ENCODE measurements at regions not wholly inside any gene's neighbourhood (a gene's known extent, or its start where the extent isn't known, plus 50 kb on each side); places are given as distances from the start of the nearest gene placed in this dataset.

- no peaks in the 10 kb centered on the region for H3K27me3 ChIP-seq
- H3K9me3 ChIP-seq, result peaks cover 0 to 17% (median 0%) of the 10 kb centered on the region in 3 donors
- WGBS, 2 donors (ENCODE audit: low coverage in 1 of 2), result 100% methylated on average over 1 of the region's 2 CpGs; no CpG with 5 or more reads in 1 of the 2 donors
- H3K4me3 ChIP-seq, result no peak overlapping the region
- no peak overlapping the region for H3K27ac ChIP-seq
- H3K4me1 ChIP-seq, result no peaks in the 10 kb centered on the region
- no peaks in the 10 kb centered on the region for H3K36me3 ChIP-seq
- TF ChIP-seq POLR2AphosphoS5 (IDR thresholded peaks at IDR 0.05) (no peak), POLR2A (IDR thresholded peaks at IDR 0.05) (no peak), EP300 (IDR thresholded peaks at IDR 0.05) (no peak)
- TF ChIP-seq, protein P1, sequence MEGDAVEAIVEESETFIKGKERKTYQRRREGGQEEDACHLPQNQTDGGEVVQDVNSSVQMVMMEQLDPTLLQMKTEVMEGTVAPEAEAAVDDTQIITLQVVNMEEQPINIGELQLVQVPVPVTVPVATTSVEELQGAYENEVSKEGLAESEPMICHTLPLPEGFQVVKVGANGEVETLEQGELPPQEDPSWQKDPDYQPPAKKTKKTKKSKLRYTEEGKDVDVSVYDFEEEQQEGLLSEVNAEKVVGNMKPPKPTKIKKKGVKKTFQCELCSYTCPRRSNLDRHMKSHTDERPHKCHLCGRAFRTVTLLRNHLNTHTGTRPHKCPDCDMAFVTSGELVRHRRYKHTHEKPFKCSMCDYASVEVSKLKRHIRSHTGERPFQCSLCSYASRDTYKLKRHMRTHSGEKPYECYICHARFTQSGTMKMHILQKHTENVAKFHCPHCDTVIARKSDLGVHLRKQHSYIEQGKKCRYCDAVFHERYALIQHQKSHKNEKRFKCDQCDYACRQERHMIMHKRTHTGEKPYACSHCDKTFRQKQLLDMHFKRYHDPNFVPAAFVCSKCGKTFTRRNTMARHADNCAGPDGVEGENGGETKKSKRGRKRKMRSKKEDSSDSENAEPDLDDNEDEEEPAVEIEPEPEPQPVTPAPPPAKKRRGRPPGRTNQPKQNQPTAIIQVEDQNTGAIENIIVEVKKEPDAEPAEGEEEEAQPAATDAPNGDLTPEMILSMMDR (IDR thresholded peaks at IDR 0.05), result no peak
- no peak for ATAC-seq
Measured at GRCh38 chr6:164807125-164807524, 502.3 kb downstream of the C6orf118 start.

DNA sequence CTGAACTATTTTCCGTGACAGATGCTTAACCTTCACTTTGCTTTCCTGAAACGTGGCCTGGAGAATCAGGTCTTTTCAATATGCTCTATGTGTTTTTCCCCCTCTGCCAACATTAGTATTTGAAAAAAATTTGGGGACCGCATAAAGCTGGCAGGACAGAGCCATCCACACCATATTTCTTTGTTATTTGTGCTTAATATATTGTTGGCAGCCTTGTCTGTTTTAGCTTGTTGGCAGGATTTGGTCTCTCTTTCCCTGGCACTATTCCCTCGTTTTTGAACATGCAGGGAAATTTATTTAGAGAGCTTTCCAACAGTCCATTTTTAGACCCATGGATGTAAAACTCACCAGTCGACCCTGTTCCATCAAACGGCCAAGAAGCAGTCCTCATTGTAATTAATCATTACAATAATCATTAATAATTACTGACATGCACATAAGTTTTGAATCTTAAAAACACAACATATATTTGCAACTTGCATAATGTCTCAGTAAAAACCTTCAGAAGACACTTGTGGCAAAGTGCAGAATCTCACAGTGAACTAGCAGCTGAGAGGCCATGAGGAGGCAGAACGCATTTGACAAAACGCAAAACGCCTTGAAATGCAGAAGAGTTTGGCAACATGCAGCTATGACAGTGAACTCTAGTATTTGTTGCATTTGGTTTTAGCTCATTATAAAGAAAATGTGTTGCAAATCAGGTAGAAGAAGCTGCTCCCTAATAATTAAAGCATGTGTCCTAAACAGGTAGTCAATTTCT is 514.2 kb downstream of the C6orf118 start:
- TF ChIP-seq, protein P1 (IDR thresholded peaks at IDR 0.05), result no peak
- TF ChIP-seq POLR2A (IDR thresholded peaks at IDR 0.05) (no peak), EP300 (IDR thresholded peaks at IDR 0.05) (no peak), POLR2AphosphoS5 (IDR thresholded peaks at IDR 0.05) (no peak)
- Histone ChIP-seq H3K4me1 (peaks cover 0 to 12% (median 0%) of the 10 kb centered on the region in 3 donors), H3K27me3 (no peaks in the 10 kb centered on the region), H3K36me3 (no peaks in the 10 kb centered on the region), H3K27ac (no peak overlapping the region), H3K9me3 (no peaks in the 10 kb centered on the region), H3K4me3 (no peak overlapping the region)
- WGBS, 2 donors (ENCODE audit: low coverage in 1 of 2), result 26 to 48% methylated on average over 9 of the region's 9 CpGs
- no peak for ATAC-seq

GRCh38 chr6:164792666-164793065 is 516.7 kb downstream of the C6orf118 start:
- TF ChIP-seq, protein P1 (IDR thresholded peaks at IDR 0.05), result no peak
- TF ChIP-seq POLR2AphosphoS5 (IDR thresholded peaks at IDR 0.05), result no peak
- TF ChIP-seq EP300 (IDR thresholded peaks at IDR 0.05), result no peak
- no peak for TF ChIP-seq POLR2A (IDR thresholded peaks at IDR 0.05)
- Histone ChIP-seq H3K36me3 (no peaks in the 10 kb centered on the region), H3K4me1 (peaks cover 0 to 12% (median 0%) of the 10 kb centered on the region in 3 donors), H3K9me3 (no peaks in the 10 kb centered on the region), H3K27me3 (no peaks in the 10 kb centered on the region), H3K4me3 (no peak overlapping the region), H3K27ac (no peak overlapping the region)
- no peak for ATAC-seq
- WGBS, 2 donors (ENCODE audit: low coverage in 1 of 2), result 50 to 63% methylated on average over 1 of the region's 1 CpG

- no peak for ATAC-seq
- Histone ChIP-seq H3K36me3 (no peaks in the 10 kb centered on the region), H3K4me1 (peaks cover 0 to 12% (median 0%) of the 10 kb centered on the region in 3 donors), H3K4me3 (no peak overlapping the region), H3K27me3 (no peaks in the 10 kb centered on the region), H3K27ac (no peak overlapping the region), H3K9me3 (no peaks in the 10 kb centered on the region)
- TF ChIP-seq EP300 (IDR thresholded peaks at IDR 0.05), result no peak
- TF ChIP-seq, protein P1 (IDR thresholded peaks at IDR 0.05), result no peak
- no peak for TF ChIP-seq POLR2A (IDR thresholded peaks at IDR 0.05)
- no peak for TF ChIP-seq POLR2AphosphoS5 (IDR thresholded peaks at IDR 0.05)
Measured at GRCh38 chr6:164791498-164791897, 517.9 kb downstream of the C6orf118 start.

- WGBS, 2 donors (ENCODE audit: low coverage in 1 of 2), result 100% methylated on average over 1 of the region's 1 CpG; no CpG with 5 or more reads in 1 of the 2 donors
- no peak for ATAC-seq
Measured at GRCh38 chr6:164763788-164764187, 545.6 kb downstream of the C6orf118 start.

More at GRCh38 chr6:164763788-164764187, 545.6 kb downstream of the C6orf118 start:
- no peaks in the 10 kb centered on the region for H3K4me1 ChIP-seq
- H3K27me3 ChIP-seq, result no peaks in the 10 kb centered on the region
- H3K27ac ChIP-seq, result no peak overlapping the region
- peaks cover 0 to 8% (median 0%) of the 10 kb centered on the region in 3 donors for H3K9me3 ChIP-seq
- H3K4me3 ChIP-seq, result no peak overlapping the region
- TF ChIP-seq POLR2A (IDR thresholded peaks at IDR 0.05) (no peak), POLR2AphosphoS5 (IDR thresholded peaks at IDR 0.05) (no peak), EP300 (IDR thresholded peaks at IDR 0.05) (no peak)
- TF ChIP-seq, protein P1 (IDR thresholded peaks at IDR 0.05), result no peak
- H3K36me3 ChIP-seq, result no peaks in the 10 kb centered on the region
